ENCODE measurements at regions not wholly inside any gene's neighbourhood (a gene's known extent, or its start where the extent isn't known, plus 50 kb on each side); places are given as distances from the start of the nearest gene placed in this dataset.

DNA sequence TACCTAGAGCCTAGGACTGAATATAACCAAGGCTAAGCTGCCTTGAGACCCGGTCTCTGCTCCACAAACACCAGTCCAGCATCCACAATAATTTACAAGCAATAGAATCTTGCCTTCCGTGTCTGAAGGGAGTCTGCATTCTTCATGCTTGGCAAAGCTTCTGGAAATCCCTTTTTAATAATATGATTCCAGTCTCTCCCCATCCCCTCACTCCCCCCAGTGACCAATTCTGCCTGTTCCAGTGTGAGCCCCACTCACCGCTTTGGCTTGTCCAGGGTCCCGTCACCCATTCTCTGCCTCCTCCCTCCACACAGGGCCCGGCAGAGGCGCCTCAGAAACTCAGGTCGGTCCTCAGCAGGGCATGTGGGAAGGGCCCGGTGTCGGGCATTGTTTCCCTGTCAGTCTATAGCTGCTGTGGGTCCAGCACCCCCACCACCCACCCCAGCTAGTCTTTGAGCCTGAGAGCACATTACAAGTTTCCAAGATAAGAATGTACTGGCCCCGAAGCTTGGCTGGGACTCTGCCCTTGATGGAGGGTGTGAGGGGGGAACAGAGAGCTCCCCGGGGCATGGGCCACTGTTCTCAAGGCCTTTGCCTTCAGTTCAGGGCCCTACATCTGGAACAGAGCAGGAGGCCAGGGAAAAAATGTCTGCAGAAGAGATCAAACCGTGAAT, 129.7 kb upstream of the MYCN start:
- TF ChIP-seq, protein P1, sequence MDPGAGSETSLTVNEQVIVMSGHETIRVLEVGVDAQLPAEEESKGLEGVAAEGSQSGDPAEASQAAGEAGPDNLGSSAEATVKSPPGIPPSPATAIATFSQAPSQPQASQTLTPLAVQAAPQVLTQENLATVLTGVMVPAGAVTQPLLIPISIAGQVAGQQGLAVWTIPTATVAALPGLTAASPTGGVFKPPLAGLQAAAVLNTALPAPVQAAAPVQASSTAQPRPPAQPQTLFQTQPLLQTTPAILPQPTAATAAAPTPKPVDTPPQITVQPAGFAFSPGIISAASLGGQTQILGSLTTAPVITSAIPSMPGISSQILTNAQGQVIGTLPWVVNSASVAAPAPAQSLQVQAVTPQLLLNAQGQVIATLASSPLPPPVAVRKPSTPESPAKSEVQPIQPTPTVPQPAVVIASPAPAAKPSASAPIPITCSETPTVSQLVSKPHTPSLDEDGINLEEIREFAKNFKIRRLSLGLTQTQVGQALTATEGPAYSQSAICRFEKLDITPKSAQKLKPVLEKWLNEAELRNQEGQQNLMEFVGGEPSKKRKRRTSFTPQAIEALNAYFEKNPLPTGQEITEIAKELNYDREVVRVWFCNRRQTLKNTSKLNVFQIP (CRISPR knock-in tag; IDR thresholded peaks at IDR 0.05; ENCODE audit: borderline replicate concordance, low read depth), result no peak
- TF ChIP-seq SNAI2 (CRISPR knock-in tag; IDR thresholded peaks at IDR 0.05) (no peak), BACH2 (CRISPR knock-in tag; IDR thresholded peaks at IDR 0.05; ENCODE audit: borderline replicate concordance) (no peak), OSR1 (CRISPR knock-in tag; IDR thresholded peaks at IDR 0.05) (no peak), ISL1 (CRISPR knock-in tag; IDR thresholded peaks at IDR 0.05) (no peak), RARB (CRISPR knock-in tag; IDR thresholded peaks at IDR 0.05) (no peak), ZNF8 (CRISPR knock-in tag; IDR thresholded peaks at IDR 0.05) (no peak), CSDC2 (CRISPR knock-in tag; IDR thresholded peaks at IDR 0.05) (no peak), PPARA (CRISPR knock-in tag; IDR thresholded peaks at IDR 0.05; ENCODE audit: borderline replicate concordance) (no peak), ZFP3 (CRISPR knock-in tag; IDR thresholded peaks at IDR 0.05) (no peak), ZNF565 (CRISPR knock-in tag; conservative IDR thresholded peaks at IDR 0.05; ENCODE audit: low read depth) (no peak), TCF4 (CRISPR knock-in tag; IDR thresholded peaks at IDR 0.05; ENCODE audit: borderline replicate concordance) (no peak), TOX (CRISPR knock-in tag; IDR thresholded peaks at IDR 0.05; ENCODE audit: borderline replicate concordance) (no peak)
- TF ChIP-seq, protein P2, sequence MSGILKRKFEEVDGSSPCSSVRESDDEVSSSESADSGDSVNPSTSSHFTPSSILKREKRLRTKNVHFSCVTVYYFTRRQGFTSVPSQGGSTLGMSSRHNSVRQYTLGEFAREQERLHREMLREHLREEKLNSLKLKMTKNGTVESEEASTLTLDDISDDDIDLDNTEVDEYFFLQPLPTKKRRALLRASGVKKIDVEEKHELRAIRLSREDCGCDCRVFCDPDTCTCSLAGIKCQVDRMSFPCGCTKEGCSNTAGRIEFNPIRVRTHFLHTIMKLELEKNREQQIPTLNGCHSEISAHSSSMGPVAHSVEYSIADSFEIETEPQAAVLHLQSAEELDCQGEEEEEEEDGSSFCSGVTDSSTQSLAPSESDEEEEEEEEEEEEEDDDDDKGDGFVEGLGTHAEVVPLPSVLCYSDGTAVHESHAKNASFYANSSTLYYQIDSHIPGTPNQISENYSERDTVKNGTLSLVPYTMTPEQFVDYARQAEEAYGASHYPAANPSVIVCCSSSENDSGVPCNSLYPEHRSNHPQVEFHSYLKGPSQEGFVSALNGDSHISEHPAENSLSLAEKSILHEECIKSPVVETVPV (CRISPR knock-in tag; IDR thresholded peaks at IDR 0.05), result no peak
- TF ChIP-seq, protein P3, sequence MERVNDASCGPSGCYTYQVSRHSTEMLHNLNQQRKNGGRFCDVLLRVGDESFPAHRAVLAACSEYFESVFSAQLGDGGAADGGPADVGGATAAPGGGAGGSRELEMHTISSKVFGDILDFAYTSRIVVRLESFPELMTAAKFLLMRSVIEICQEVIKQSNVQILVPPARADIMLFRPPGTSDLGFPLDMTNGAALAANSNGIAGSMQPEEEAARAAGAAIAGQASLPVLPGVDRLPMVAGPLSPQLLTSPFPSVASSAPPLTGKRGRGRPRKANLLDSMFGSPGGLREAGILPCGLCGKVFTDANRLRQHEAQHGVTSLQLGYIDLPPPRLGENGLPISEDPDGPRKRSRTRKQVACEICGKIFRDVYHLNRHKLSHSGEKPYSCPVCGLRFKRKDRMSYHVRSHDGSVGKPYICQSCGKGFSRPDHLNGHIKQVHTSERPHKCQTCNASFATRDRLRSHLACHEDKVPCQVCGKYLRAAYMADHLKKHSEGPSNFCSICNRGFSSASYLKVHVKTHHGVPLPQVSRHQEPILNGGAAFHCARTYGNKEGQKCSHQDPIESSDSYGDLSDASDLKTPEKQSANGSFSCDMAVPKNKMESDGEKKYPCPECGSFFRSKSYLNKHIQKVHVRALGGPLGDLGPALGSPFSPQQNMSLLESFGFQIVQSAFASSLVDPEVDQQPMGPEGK (CRISPR knock-in tag; IDR thresholded peaks at IDR 0.05; ENCODE audit: borderline replicate concordance), result no peak
- no peak for ATAC-seq

DNA sequence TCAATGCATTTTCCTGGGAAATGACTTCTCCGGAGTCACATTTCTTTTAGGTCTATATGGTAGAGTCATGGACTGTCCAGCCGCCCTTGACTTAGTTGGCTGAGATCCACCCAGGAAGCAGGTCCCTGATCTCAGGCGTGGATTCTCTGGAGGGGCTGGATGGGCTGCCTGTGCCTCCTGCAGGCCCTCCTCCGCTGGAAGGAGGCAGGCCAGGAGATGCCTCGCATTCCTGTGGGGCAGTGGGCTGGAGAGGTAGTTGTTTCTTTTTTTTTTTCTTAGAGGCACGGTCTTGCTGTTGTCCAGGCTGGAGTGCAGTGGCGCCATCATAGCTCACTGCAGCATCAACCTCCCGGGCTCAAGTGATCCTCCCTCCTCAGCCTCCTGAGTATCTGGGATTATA, 129.0 kb upstream of the MYCN start:
- no peak for TF ChIP-seq RARB (CRISPR knock-in tag; IDR thresholded peaks at IDR 0.05)
- TF ChIP-seq, protein P2 (CRISPR knock-in tag; IDR thresholded peaks at IDR 0.05), result no peak
- no peak for TF ChIP-seq CSDC2 (CRISPR knock-in tag; IDR thresholded peaks at IDR 0.05)
- TF ChIP-seq ZFP30 (CRISPR knock-in tag; IDR thresholded peaks at IDR 0.05), result no peak
- no peak for ATAC-seq

DNA sequence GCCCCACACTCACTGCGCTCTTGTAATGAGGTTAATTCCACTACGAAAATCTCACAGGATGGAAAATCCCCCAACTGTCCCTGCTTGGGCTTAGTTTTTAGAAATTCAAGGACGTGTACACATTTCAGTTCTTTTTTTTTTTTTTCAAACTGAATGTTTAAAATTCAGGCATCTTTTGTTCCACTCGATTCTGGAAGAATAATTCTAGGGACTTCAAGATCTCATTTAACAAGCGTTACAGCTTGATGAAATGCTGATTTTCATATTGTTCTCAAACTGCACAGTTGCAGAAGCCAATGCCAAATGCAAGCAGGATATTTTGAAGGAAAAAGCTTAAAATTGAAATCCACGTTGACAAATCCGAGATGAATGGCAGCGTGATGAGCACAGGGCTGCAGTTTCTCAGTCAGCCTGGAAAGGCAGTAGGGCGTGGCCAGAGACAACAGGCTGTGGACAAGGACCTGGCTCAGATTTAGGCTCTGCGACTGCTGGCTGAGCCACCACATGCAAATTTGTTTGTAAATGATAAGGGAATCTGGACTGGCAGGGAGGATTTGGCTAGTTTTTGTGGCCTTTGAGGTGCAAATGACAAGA, 128.1 kb upstream of the MYCN start:
- ATAC-seq, result no peak
- TF ChIP-seq, protein P2 (CRISPR knock-in tag; IDR thresholded peaks at IDR 0.05), result no peak
- TF ChIP-seq, protein P1 (CRISPR knock-in tag; IDR thresholded peaks at IDR 0.05; ENCODE audit: borderline replicate concordance, low read depth), result no peak
- TF ChIP-seq OSR1 (CRISPR knock-in tag; IDR thresholded peaks at IDR 0.05) (no peak), TCF4 (CRISPR knock-in tag; IDR thresholded peaks at IDR 0.05; ENCODE audit: borderline replicate concordance) (no peak), GLIS3 (CRISPR knock-in tag; IDR thresholded peaks at IDR 0.05) (no peak), TOX (CRISPR knock-in tag; IDR thresholded peaks at IDR 0.05; ENCODE audit: borderline replicate concordance) (no peak), SNAI2 (CRISPR knock-in tag; IDR thresholded peaks at IDR 0.05) (no peak), BACH2 (CRISPR knock-in tag; IDR thresholded peaks at IDR 0.05; ENCODE audit: borderline replicate concordance) (no peak), ISL1 (CRISPR knock-in tag; IDR thresholded peaks at IDR 0.05) (no peak), ESRRG (CRISPR knock-in tag; IDR thresholded peaks at IDR 0.05) (no peak)
- TF ChIP-seq, protein P4, sequence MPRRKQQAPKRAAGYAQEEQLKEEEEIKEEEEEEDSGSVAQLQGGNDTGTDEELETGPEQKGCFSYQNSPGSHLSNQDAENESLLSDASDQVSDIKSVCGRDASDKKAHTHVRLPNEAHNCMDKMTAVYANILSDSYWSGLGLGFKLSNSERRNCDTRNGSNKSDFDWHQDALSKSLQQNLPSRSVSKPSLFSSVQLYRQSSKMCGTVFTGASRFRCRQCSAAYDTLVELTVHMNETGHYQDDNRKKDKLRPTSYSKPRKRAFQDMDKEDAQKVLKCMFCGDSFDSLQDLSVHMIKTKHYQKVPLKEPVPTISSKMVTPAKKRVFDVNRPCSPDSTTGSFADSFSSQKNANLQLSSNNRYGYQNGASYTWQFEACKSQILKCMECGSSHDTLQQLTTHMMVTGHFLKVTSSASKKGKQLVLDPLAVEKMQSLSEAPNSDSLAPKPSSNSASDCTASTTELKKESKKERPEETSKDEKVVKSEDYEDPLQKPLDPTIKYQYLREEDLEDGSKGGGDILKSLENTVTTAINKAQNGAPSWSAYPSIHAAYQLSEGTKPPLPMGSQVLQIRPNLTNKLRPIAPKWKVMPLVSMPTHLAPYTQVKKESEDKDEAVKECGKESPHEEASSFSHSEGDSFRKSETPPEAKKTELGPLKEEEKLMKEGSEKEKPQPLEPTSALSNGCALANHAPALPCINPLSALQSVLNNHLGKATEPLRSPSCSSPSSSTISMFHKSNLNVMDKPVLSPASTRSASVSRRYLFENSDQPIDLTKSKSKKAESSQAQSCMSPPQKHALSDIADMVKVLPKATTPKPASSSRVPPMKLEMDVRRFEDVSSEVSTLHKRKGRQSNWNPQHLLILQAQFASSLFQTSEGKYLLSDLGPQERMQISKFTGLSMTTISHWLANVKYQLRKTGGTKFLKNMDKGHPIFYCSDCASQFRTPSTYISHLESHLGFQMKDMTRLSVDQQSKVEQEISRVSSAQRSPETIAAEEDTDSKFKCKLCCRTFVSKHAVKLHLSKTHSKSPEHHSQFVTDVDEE (CRISPR knock-in tag; IDR thresholded peaks at IDR 0.05), result no peak
- TF ChIP-seq, protein P5, sequence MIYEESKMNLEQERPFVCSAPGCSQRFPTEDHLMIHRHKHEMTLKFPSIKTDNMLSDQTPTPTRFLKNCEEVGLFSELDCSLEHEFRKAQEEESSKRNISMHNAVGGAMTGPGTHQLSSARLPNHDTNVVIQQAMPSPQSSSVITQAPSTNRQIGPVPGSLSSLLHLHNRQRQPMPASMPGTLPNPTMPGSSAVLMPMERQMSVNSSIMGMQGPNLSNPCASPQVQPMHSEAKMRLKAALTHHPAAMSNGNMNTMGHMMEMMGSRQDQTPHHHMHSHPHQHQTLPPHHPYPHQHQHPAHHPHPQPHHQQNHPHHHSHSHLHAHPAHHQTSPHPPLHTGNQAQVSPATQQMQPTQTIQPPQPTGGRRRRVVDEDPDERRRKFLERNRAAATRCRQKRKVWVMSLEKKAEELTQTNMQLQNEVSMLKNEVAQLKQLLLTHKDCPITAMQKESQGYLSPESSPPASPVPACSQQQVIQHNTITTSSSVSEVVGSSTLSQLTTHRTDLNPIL (CRISPR knock-in tag; IDR thresholded peaks at IDR 0.05; ENCODE audit: low read depth), result no peak
